Suprapubic skin (tissue), 3 donors: ENCODE measurements at regions not wholly inside any gene's neighbourhood (a gene's known extent, or its start where the extent isn't known, plus 50 kb on each side); places are given as distances from the start of the nearest gene placed in this dataset.

ENCODE experiments used
- EP300 ChIP-seq: sonication (generic); formaldehyde crosslinking; IDR thresholded peaks from one replicate; pipeline ENCODE4 v1.6.1; 2017; ENCODE audit warnings: antibody characterized with exemption
- POLR2A ChIP-seq, 2 donors: fragments of 450-650 bp; IDR thresholded peaks; one replicate each; pipeline ENCODE4 v1.6.1; 2017; ENCODE audit warnings: antibody characterized with exemption in 2 of 2, mild to moderate bottlenecking in 2 of 2, moderate library complexity in 2 of 2
- TF ChIP-seq, protein P1 (sequence below), 2 donors: fragments of 200-600 bp in 1 of 2; fragments of 450-650 bp in 1 of 2; sonication (generic) in 1 of 2; IDR thresholded peaks; one replicate each; pipeline ENCODE4 v1.5.1; 2016 to 2019; ENCODE audit warnings: antibody characterized with exemption in 2 of 2, mild to moderate bottlenecking in 1 of 2, moderate library complexity in 1 of 2

DNA sequence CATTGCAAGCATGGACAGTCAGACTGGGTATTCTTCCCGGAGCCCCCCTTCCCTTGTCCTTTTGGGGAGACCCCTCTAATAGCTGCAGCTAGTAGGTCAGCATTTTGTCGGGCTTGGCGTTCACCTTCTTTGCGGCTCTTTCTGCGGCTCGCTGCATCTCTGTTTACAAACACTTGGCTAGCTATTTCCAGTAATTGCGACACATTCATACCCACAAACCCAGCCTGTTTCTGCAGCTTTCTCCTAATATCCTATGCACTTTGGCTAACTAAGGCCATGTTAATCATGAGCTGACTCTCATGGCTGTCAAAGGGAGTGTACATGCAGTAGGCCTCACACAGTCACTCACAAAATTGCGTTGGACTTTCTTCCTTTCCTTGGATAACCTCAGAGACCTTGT, 716.4 kb downstream of the AMY1C start:
- no peak for TF ChIP-seq POLR2A (IDR thresholded peaks at IDR 0.05)
- TF ChIP-seq, protein P1, sequence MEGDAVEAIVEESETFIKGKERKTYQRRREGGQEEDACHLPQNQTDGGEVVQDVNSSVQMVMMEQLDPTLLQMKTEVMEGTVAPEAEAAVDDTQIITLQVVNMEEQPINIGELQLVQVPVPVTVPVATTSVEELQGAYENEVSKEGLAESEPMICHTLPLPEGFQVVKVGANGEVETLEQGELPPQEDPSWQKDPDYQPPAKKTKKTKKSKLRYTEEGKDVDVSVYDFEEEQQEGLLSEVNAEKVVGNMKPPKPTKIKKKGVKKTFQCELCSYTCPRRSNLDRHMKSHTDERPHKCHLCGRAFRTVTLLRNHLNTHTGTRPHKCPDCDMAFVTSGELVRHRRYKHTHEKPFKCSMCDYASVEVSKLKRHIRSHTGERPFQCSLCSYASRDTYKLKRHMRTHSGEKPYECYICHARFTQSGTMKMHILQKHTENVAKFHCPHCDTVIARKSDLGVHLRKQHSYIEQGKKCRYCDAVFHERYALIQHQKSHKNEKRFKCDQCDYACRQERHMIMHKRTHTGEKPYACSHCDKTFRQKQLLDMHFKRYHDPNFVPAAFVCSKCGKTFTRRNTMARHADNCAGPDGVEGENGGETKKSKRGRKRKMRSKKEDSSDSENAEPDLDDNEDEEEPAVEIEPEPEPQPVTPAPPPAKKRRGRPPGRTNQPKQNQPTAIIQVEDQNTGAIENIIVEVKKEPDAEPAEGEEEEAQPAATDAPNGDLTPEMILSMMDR (IDR thresholded peaks at IDR 0.05): no peak
- no peak for TF ChIP-seq EP300
